Transverse colon (tissue), 4 donors: ENCODE measurements at regions not wholly inside any gene's neighbourhood (a gene's known extent, or its start where the extent isn't known, plus 50 kb on each side); places are given as distances from the start of the nearest gene placed in this dataset.

Experiments used
- DNase-seq: peaks from one replicate; pipeline ENCODE4 v3.0.0-alpha.2; 2019
- H3K27ac ChIP-seq, 4 donors: fragments of 200-600 bp; sonication (generic); 2 replicates each; pipeline ENCODE4 v1.5.1; 2016 to 2018; ENCODE audit warnings: inconsistent platforms in 4 of 4
- H3K27me3 ChIP-seq: fragments of 200-600 bp; sonication (generic); 2 replicates; pipeline ENCODE4 v1.5.1; 2017; ENCODE audit warnings: inconsistent platforms
- H3K36me3 ChIP-seq, 4 donors: fragments of 200-600 bp; sonication (generic); 2 replicates each; pipeline ENCODE4 v1.5.1; 2017 to 2019; ENCODE audit warnings: inconsistent platforms in 4 of 4
- H3K4me1 ChIP-seq, 4 donors: fragments of 200-600 bp; sonication (generic); 2 replicates each; pipeline ENCODE4 v1.5.1; 2017 to 2020; ENCODE audit warnings: inconsistent platforms in 4 of 4
- H3K4me3 ChIP-seq, 4 donors: fragments of 200-600 bp; sonication (generic); 1 replicate in 1 of 4; 2 replicates in 3 of 4; pipeline versions ENCODE4 v1.5.1 to v1.6.1; 2017 to 2019; ENCODE audit warnings: inconsistent platforms in 4 of 4
- H3K9me3 ChIP-seq, 2 donors: fragments of 200-600 bp; sonication (generic); 2 replicates each; pipeline ENCODE4 v1.5.1; 2017 to 2019; ENCODE audit warnings: inconsistent platforms in 2 of 2
- CTCF ChIP-seq, 5 experiments: fragments of 200-600 bp in 3 of 5; fragments of 450-650 bp in 2 of 5; sonication (generic) in 3 of 5; IDR thresholded peaks; 1 replicate in 2 of 5; 2 replicates in 3 of 5; pipeline ENCODE4 v1.5.1; 2016 to 2017; ENCODE audit warnings: antibody characterized with exemption in 5 of 5, inconsistent platforms in 3 of 5, mild to moderate bottlenecking in 2 of 5, moderate library complexity in 1 of 5
- EP300 ChIP-seq: sonication (generic); formaldehyde crosslinking; IDR thresholded peaks from one replicate; pipeline ENCODE4 v1.6.1; 2017; ENCODE audit warnings: antibody characterized with exemption, low read depth
- POLR2A ChIP-seq: fragments of 450-650 bp; IDR thresholded peaks from one replicate; pipeline ENCODE4 v1.6.1; 2016; ENCODE audit warnings: antibody characterized with exemption, mild to moderate bottlenecking, moderate library complexity
- POLR2AphosphoS5 ChIP-seq, 3 donors: sonication (generic); formaldehyde crosslinking; IDR thresholded peaks; one replicate each; pipeline ENCODE4 v1.6.1; 2016; ENCODE audit warnings: antibody characterized with exemption in 3 of 3
- WGBS, 2 donors: methylation state at CpG; one replicate each; pipeline ENCODE4 v1.1.5; 2018; ENCODE audit warnings: low coverage in 1 of 2; 5-methylcytosine and 5-hydroxymethylcytosine counted together
- in situ Hi-C, 4 donors: fragments of 200-750 bp; cut with MboI; loops; one replicate each; pipeline versions ENCODE4 v1.15.0 to v1.15.1; 2017; ENCODE audit warnings: low sequenced_read_pairs in 3 of 4, low pct_ligation_motif_present in 1 of 4, low pct_unique_long_range_greater_than_20kb in 1 of 4
- intact Hi-C: fragments of 100-400 bp; cut with DNase I; formaldehyde crosslinking; loops from one replicate; pipeline ENCODE4 v1.15.1; 2023; ENCODE audit warnings: low total_unique reads

- Histone ChIP-seq H3K27ac (no peak overlapping the region), H3K27me3 (no peaks in the 10 kb centered on the region), H3K9me3 (no peaks in the 10 kb centered on the region), H3K36me3 (no peaks in the 10 kb centered on the region), H3K4me1 (no peaks in the 10 kb centered on the region), H3K4me3 (no peak overlapping the region)
- whole genome bisulfite sequencing, 2 donors = 77 to 89% methylated on average over 3 of the region's 3 CpGs
- in situ Hi-C loops = no loop called here
- TF ChIP-seq POLR2A (no peak), EP300 (no peak)
- no peak for DNase-seq
- intact Hi-C loops = no loop called here
These were observed 103.9 kb downstream of the BBS10 start for GRCh38 chr12:76244300-76244699.

GRCh38 chr12:76242813-76243550, 105.2 kb downstream of the BBS10 start:
- in situ Hi-C loops = no loop called here
- H3K9me3 ChIP-seq = no peaks in the 10 kb centered on the region
- no peak overlapping the region for H3K27ac ChIP-seq
- H3K4me1 ChIP-seq = no peaks in the 10 kb centered on the region
- no peak overlapping the region for H3K4me3 ChIP-seq
- WGBS, 2 donors = 70 to 75% methylated on average over 2 of the region's 2 CpGs
- H3K27me3 ChIP-seq = no peaks in the 10 kb centered on the region
- intact Hi-C loops = no loop called here
- TF ChIP-seq POLR2AphosphoS5 (IDR thresholded peaks at IDR 0.05) (no peak), EP300 (no peak), CTCF (IDR thresholded peaks at IDR 0.05) (no peak), POLR2A (no peak)
- DNase-seq = no peak
- no peaks in the 10 kb centered on the region for H3K36me3 ChIP-seq

GRCh38 chr12:76241371-76241770, 106.8 kb downstream of the BBS10 start:
- no peak for DNase-seq
- Histone ChIP-seq H3K36me3 (no peaks in the 10 kb centered on the region), H3K9me3 (no peaks in the 10 kb centered on the region), H3K27ac (no peak overlapping the region), H3K27me3 (no peaks in the 10 kb centered on the region), H3K4me3 (no peak overlapping the region), H3K4me1 (no peaks in the 10 kb centered on the region)
- WGBS, 2 donors = 84 to 85% methylated on average over 1 of the region's 1 CpG
- TF ChIP-seq EP300 (no peak), POLR2AphosphoS5 (IDR thresholded peaks at IDR 0.05) (no peak), POLR2A (no peak), CTCF (IDR thresholded peaks at IDR 0.05) (no peak)
- intact Hi-C loops (no loop called here), in situ Hi-C loops (no loop called here)

GRCh38 chr12:76240281-76240680, 107.9 kb downstream of the BBS10 start:
- Histone ChIP-seq H3K4me1 (no peaks in the 10 kb centered on the region), H3K9me3 (no peaks in the 10 kb centered on the region), H3K27ac (no peak overlapping the region), H3K4me3 (no peak overlapping the region), H3K27me3 (no peaks in the 10 kb centered on the region), H3K36me3 (no peaks in the 10 kb centered on the region)
- intact Hi-C loops (no loop called here), in situ Hi-C loops (no loop called here)
- 46% methylated on average over 6 of the region's 6 CpGs; no CpG with 5 or more reads in 1 of the 2 donors for WGBS, 2 donors
- no peak for DNase-seq
- no peak for TF ChIP-seq POLR2AphosphoS5 (IDR thresholded peaks at IDR 0.05)
- no peak for TF ChIP-seq EP300
- no peak for TF ChIP-seq CTCF (IDR thresholded peaks at IDR 0.05)
- no peak for TF ChIP-seq POLR2A

- H3K4me1 ChIP-seq = no peaks in the 10 kb centered on the region
- WGBS, 2 donors = 73 to 81% methylated on average over 4 of the region's 4 CpGs
- in situ Hi-C loops (no loop called here), intact Hi-C loops (no loop called here)
- H3K36me3 ChIP-seq = no peaks in the 10 kb centered on the region
- H3K9me3 ChIP-seq = no peaks in the 10 kb centered on the region
- H3K4me3 ChIP-seq = no peak overlapping the region
- TF ChIP-seq POLR2A (no peak), EP300 (no peak), POLR2AphosphoS5 (IDR thresholded peaks at IDR 0.05) (no peak), CTCF (IDR thresholded peaks at IDR 0.05) (no peak)
- DNase-seq = no peak
- H3K27me3 ChIP-seq = no peaks in the 10 kb centered on the region
- no peak overlapping the region for H3K27ac ChIP-seq
These were observed 109.5 kb downstream of the BBS10 start for GRCh38 chr12:76238688-76239087.
